Coronary artery (tissue), 2 donors: ENCODE measurements at regions not wholly inside any gene's neighbourhood (a gene's known extent, or its start where the extent isn't known, plus 50 kb on each side); places are given as distances from the start of the nearest gene placed in this dataset.
"Not testable (repeated sequence)": the region's sequence is repeated elsewhere in the genome, so short reads cannot be mapped to it uniquely, and the experiment has no call there.

ENCODE experiments used
- DNase-seq: peaks from one replicate; pipeline ENCODE4 v3.0.0-alpha.2; 2017; ENCODE audit warnings: low spot score
- H3K27ac ChIP-seq, 2 donors: fragments of 200-600 bp; sonication (generic); one replicate each; pipeline ENCODE4 v1.5.1; 2016 to 2019
- H3K4me3 ChIP-seq: fragments of 200-600 bp; sonication (generic); 2 replicates; pipeline ENCODE4 v1.5.1; 2016; ENCODE audit warnings: mild to moderate bottlenecking, moderate library complexity
- TF ChIP-seq, protein P1 (sequence below): fragments of 200-600 bp; sonication (generic); IDR thresholded peaks from one replicate; pipeline ENCODE4 v1.5.1; 2019; ENCODE audit warnings: antibody characterized with exemption

DNA sequence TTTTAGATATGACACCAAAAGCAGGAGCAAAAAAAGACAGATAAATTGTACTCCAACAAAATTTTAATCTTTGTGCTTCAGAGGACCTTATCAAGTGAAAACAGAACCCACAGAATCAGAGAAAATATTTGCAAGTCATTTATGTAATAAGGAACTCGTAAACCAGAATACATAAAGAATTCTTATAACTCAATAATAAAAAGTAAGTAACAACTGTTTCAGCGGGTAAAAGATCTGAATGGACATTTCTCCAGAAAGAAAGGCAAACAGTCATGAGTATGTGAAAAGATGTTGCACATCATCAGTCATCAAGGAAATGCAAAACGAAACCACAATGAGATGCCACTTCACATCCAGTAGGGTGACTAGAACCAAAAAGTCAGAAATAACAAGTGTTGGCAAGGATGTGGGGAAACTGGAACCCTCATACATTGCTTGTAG lies 167.7 kb upstream of the KCTD7 start:
- no peak overlapping the region for H3K27ac ChIP-seq
- TF ChIP-seq, protein P1, sequence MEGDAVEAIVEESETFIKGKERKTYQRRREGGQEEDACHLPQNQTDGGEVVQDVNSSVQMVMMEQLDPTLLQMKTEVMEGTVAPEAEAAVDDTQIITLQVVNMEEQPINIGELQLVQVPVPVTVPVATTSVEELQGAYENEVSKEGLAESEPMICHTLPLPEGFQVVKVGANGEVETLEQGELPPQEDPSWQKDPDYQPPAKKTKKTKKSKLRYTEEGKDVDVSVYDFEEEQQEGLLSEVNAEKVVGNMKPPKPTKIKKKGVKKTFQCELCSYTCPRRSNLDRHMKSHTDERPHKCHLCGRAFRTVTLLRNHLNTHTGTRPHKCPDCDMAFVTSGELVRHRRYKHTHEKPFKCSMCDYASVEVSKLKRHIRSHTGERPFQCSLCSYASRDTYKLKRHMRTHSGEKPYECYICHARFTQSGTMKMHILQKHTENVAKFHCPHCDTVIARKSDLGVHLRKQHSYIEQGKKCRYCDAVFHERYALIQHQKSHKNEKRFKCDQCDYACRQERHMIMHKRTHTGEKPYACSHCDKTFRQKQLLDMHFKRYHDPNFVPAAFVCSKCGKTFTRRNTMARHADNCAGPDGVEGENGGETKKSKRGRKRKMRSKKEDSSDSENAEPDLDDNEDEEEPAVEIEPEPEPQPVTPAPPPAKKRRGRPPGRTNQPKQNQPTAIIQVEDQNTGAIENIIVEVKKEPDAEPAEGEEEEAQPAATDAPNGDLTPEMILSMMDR, result no peak
- no peak overlapping the region for H3K4me3 ChIP-seq
- DNase-seq, result no peak

DNA sequence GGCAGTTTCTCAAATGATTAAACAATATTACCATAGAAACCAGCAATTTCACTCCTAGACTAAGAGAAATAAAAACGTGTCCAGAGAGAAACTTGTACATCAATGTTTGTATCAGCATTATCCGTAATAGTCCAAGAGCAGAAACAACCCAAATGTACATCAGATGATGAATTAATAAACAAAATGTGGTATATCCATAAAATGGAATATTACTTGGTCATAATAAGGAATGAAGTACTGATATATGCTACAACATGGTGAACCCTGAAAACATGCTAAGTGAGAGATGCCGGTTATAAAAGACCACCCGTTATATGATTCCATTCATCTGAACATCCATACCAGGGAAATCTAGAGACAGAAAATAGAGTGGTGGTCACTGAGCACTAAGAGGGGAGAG lies 167.3 kb upstream of the KCTD7 start:
- DNase-seq, H3K27ac ChIP-seq, H3K4me3 ChIP-seq: not testable (repeated sequence)

DNA sequence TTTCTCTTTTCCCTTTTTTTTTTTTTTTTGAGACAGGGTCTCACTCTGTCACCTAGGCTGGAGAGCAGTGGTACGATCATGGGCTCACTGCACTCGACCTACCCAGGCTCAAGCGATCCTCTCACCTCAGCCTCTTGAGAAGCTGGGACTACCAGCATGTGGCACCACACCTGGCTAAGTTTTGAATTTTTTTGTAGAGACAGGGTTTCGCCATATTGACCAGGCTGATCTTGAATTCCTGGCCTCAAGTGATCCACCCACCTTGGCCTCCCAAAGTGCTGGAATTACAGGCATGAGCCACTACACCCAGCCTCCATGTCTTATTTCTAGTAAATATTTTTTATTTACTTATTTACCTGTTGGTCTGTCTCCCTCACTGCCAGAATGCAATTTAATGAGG lies 165.8 kb upstream of the KCTD7 start:
- DNase-seq, H3K4me3 ChIP-seq, H3K27ac ChIP-seq: not testable (repeated sequence)

DNA sequence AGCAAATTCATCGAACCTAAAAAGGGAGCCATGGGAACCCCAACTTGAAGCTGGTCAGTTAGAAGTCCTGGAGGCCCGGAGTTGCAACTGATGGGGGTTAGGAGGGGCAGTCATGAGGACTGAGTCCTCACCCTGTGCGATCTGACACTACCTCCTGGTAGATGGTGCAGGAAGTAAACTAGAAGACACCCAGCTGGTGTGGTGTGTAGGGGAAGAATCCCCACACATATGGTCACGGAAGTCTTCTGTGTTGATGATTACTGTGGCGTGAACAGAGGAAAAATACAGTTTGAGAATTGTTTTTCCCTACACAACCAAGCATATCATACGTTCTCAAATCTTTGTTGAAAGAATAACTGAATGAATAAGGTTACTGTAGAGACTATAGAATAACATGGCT lies 164.6 kb upstream of the KCTD7 start:
- H3K27ac ChIP-seq, result no peak overlapping the region
- no peak overlapping the region for H3K4me3 ChIP-seq
- TF ChIP-seq, protein P1, result no peak
- no peak for DNase-seq

DNA sequence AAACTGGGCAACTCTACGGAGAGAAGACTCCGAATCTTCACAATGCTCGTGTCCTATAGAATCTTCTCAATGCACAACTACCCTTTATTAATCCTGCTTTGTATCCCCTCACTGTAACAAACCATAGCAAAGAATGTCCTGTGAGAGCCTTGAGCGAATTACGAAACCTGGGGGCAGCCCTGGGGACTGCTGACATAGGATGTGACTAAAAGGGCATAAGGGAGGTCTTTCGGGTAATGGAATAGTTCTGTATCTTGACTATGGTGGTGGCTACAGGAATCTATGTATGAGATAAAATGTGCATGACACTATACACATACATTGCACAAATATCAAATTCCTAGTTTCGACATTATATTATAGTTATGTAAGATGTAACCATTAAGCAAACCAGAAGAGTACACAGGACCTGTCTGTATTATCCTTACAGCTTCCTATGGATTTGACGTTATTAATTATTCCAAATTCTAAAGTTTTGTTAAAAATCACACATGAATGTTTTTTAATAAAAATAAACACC lies 162.5 kb upstream of the KCTD7 start:
- Histone ChIP-seq H3K27ac (no peak overlapping the region), H3K4me3 (no peak overlapping the region)
- no peak for DNase-seq
- TF ChIP-seq, protein P1, result no peak

DNA sequence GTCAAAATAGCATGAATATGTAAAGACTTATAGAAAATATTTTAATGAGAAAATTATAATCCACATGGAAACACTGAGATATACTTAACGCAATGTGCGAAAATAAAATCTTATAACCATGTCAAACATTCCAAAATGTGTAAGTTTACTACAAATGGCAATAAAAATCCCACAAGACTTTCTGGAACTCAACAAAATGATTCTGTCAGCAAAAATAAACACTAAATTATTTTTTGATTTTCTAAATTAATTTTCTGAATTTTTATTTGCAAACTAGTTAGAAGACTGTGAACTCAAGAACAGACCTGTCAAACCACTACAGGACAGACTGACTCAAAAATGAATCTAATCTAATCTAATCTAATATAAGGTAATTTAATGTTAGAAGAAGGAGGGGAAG lies 160.8 kb upstream of the KCTD7 start:
- TF ChIP-seq, protein P1, result no peak

DNA sequence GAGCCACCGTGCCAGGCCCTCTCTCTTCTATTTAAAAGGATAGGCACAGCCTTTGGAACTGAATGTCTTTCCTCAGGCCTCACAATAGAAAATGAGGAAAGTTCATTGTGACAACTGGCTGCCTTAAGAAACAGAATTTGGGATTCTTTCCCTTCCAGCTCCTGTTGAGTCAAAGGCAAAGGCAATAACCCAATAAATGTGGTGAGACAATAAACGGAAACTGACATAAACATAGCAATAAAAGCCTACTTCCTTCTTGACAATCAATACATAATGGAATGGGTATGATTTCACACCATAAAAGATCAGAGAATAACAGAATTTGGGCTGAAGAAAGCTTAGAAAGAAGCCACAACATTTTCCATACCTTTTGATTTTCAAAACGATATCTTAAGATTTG lies 155.6 kb upstream of the KCTD7 start:
- not testable (repeated sequence) for H3K27ac ChIP-seq, H3K4me3 ChIP-seq, DNase-seq

More for the DNA sequence above, 160.8 kb upstream of the KCTD7 start:
- H3K27ac ChIP-seq, result no peak overlapping the region
- DNase-seq, result no peak
- H3K4me3 ChIP-seq, result no peak overlapping the region

DNA sequence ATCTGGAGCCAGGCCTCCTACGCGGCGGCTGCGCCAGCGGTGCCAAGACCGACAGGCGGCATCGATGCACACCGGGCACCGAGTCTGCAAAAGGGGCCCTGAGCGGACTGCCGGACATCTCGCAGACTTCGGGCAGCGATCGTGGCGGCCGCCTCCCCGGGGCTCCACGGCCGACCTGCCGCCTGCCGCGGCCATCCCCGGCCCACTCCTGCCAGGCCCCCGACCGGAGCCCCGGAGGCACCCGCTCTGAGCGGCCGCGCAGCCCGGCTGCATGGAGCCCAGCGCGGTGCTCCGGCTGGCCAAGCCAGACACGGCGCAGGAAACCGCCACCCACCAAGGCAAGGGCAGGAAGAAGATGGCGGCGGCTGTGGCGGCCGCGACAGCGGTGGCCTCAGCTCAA lies 154.2 kb upstream of the KCTD7 start:
- DNase-seq, result no peak
- no peak overlapping the region for H3K27ac ChIP-seq
- H3K4me3 ChIP-seq, result no peak overlapping the region
- TF ChIP-seq, protein P1, result no peak

DNA sequence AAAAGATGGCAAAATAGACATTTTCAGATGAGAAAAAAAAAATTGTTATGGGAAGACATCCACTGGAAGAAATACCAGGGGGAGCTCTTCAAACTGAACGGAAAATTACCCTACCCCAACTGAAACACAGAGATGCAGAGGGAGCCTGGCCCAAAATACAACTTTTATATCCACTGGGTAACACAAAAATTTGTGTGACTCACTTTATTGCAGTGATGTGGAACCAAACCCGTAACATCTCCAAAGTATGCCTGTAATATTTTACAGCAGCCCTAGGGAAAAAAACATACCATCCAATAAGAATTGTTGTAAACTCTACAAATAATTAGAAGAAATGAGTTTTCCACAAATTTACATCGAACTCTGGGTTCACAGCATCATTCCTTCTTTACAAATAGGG lies 152.6 kb upstream of the KCTD7 start:
- DNase-seq, H3K27ac ChIP-seq, H3K4me3 ChIP-seq: not testable (repeated sequence)

DNA sequence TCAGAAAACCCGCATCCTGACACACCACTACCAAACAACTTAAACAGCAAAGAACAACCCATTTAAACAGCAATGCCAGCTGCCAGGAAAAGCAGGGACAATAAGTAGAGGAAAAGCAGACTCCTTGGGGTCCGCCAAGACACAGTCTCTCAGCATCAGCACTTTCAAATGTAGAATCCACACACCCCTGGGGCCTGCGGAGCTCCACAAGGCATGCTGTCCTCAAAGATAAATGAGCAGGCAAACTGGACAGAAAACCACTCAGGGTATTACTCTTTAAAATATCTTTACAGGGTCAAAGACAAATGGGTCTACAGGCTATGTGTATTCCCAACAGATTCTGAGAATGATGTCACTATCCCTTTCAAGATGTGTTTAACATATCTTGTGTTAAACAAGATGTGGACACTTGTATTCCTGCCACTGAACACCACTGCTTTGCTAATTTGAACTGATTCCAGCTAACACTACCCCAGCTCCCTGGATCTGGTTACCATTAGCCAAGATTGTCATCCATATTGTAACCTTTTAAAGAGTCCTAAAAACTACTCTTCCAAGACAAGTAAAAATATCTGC lies 150.8 kb upstream of the KCTD7 start:
- not testable (repeated sequence) for DNase-seq, H3K4me3 ChIP-seq, H3K27ac ChIP-seq

DNA sequence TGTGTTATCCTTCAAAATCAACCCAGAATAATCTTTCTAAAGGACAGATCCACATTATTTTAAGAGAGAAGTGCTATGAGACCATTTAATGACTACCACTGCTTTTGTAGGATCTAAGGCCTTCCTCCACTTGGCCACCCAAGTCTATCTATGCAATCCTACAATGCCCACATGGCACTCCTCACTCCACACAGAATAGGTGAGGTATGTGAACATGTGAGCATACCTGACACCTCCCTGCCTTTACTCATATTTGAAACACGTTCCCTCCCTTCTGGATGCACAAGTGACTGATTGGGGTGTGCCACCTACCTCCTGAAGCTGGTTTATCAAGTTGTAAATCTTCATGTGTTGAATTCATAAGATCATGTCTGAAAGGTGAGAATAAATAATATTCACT lies 147.5 kb upstream of the KCTD7 start:
- H3K27ac ChIP-seq, DNase-seq, H3K4me3 ChIP-seq: not testable (repeated sequence)

DNA sequence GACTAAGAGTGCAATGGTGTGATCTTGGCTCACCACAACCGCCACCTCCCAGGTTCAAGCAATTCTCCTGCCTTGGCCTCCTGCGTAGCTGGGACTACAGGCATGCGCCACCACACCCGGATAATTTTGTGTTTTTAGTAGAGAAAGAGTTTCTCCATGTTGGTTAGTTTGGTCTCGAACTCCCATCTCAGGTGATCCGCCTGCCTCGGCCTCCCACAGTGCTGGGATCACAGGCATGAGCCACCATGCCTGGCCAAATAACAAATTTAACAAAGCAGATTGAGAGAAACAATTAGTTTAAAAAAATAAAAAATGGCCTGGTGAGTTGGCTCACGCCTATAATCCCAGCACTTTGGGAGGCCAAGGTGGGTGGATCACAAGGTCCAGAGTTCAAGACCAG lies 139.6 kb upstream of the KCTD7 start:
- H3K27ac ChIP-seq, DNase-seq, H3K4me3 ChIP-seq: not testable (repeated sequence)

DNA sequence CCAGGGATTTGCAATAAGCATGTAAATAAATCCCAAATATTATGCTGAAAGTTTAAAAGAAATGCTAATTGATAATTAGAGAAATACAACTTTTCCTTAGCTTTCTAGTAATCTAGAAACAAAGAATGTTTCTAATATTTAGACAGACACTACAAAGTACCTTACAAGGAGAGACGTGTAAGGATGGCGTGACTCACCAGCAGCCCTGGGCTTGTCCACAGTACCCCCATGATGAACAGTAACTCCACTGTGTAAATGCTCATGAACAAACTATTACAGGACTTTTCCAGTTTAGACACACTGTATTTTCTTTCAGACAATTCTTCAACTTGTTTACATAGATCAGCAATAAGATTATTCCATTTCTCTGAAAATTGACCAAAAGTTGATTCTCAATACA lies 138.9 kb upstream of the KCTD7 start:
- not testable (repeated sequence) for H3K4me3 ChIP-seq, DNase-seq, H3K27ac ChIP-seq

DNA sequence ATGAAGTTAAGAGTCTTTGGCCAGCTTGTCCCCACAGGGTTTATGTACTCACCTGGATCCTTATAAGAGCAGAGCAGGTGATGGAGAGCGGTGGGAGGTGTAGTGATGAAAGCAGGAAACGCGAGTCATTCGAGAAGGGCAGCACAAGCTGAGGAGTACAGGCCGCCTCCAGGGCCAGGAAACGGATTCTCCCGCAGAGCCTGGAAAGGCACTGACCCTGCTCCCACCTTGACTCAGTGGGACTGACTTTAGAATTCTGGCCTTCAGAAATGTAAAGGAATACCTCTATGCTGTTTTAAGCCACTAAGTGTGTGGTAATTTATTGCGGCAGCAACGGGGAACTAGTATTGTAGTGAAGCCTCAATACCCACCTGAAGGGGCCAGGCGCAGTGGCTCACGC lies 137.7 kb upstream of the KCTD7 start:
- not testable (repeated sequence) for H3K27ac ChIP-seq, DNase-seq, H3K4me3 ChIP-seq
